Bronchial epithelial cell (primary cell): ENCODE measurements at regions not wholly inside any gene's neighbourhood (a gene's known extent, or its start where the extent isn't known, plus 50 kb on each side); places are given as distances from the start of the nearest gene placed in this dataset.

Experiments used
- DNase-seq: peaks from one replicate; pipeline ENCODE4 v3.0.0-alpha.2; 2010; ENCODE audit warnings: low read depth
- FAIRE-seq: peaks from 2 replicates; lab custom pipeline; 2011; peaks lifted over from hg19 to GRCh38; lab: Jason Lieb, UNC
- H3K27me3 ChIP-seq: 2 replicates; pipeline ENCODE4 v1.5.1; 2011; ENCODE audit warnings: low read length; ENCODE audit not compliant: control insufficient read depth, insufficient read depth
- H3K36me3 ChIP-seq: 2 replicates; pipeline ENCODE4 v1.5.1; 2011; ENCODE audit warnings: low read length; ENCODE audit not compliant: control insufficient read depth, insufficient read depth
- H3K4me3 ChIP-seq: 2 replicates; pipeline ENCODE4 v1.5.1; 2011; ENCODE audit warnings: mild to moderate bottlenecking, low read depth, low read length, control low read depth
- TF ChIP-seq, protein P1 (sequence below): IDR thresholded peaks from 2 replicates; pipeline ENCODE4 v1.5.1; 2011; ENCODE audit warnings: mild to moderate bottlenecking, moderate library complexity, low read length, control low read depth, inconsistent platforms; ENCODE audit not compliant: insufficient read depth, severe bottlenecking

DNA sequence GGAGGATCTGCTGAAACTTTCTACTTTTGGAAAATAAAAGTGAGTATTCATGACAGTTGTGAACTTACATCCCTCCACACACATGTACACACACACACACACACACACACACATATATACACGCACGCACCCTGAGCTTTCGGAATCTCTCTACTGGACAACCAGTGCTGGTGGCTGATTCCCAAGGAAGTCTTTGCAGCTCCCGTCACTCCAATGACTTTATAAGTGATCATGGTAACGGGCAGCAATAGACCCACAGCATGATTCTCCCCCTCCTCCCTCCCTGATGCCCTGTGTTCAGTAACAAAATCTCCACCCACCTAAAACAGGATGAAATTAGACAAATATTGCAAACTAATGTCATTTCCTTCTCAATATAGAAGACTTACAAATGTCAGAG, 364.9 kb downstream of the IRS1 start:
- no peak for FAIRE-seq
- no peak for DNase-seq
- no peak overlapping the region for H3K4me3 ChIP-seq
- no peaks in the 10 kb centered on the region for H3K27me3 ChIP-seq
- no peaks in the 10 kb centered on the region for H3K36me3 ChIP-seq
- TF ChIP-seq, protein P1, sequence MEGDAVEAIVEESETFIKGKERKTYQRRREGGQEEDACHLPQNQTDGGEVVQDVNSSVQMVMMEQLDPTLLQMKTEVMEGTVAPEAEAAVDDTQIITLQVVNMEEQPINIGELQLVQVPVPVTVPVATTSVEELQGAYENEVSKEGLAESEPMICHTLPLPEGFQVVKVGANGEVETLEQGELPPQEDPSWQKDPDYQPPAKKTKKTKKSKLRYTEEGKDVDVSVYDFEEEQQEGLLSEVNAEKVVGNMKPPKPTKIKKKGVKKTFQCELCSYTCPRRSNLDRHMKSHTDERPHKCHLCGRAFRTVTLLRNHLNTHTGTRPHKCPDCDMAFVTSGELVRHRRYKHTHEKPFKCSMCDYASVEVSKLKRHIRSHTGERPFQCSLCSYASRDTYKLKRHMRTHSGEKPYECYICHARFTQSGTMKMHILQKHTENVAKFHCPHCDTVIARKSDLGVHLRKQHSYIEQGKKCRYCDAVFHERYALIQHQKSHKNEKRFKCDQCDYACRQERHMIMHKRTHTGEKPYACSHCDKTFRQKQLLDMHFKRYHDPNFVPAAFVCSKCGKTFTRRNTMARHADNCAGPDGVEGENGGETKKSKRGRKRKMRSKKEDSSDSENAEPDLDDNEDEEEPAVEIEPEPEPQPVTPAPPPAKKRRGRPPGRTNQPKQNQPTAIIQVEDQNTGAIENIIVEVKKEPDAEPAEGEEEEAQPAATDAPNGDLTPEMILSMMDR: no peak

DNA sequence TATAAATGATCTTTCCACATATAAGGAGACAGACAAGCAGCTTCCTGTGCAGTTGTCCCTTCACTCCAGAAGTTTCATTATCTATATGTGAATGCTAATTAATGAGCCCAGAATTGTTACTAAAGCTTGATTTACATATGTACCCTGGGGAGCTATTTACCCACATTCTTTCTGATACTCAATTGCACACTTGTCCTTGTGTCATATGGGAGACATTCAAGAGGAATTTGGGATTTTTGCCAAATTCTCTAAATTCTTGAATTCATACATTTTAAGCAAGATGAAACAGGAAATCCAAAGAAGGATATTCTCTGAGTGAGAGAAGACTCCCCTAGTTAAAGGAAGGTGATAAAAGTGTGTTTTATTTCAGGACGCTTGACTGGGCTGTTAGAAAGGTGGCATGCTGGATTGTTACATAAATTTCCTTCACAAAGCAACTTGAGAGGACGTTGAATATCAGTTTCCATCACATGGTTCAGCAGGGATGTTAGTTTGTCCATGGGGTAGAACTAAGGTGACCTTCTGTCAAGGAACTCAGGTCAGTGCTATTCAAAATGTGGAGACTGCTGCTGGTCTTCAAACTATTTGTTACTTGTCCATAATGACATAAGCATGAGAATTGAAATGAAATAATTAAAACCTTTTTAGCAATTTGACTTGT, 368.2 kb downstream of the IRS1 start:
- peak; percentile 65 for DNase-seq
- Histone ChIP-seq H3K4me3 (no peak overlapping the region), H3K27me3 (no peaks in the 10 kb centered on the region), H3K36me3 (no peaks in the 10 kb centered on the region)
- FAIRE-seq: no peak
- TF ChIP-seq, protein P1: no peak

DNA sequence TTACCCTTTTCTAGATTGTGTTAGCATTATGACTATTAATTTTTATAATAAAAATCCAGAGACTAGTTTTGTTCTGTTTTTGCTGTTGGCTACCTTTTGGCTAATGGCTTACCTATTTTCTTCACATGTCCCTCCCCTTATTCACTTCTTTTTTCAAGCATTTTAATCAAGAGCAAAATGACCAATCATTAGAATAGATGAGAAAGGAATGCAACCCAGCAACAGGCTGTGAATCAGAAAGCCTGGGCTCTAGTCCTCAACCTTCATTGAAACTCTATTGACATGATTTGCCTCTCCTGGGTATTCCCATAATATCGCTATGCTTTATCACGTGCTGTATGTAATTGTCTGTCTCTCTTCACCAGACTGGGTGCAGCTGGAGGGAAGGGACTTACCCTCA, 370.1 kb downstream of the IRS1 start:
- no peaks in the 10 kb centered on the region for H3K36me3 ChIP-seq
- peak; percentile 41 for DNase-seq
- no peak for FAIRE-seq
- H3K27me3 ChIP-seq: no peaks in the 10 kb centered on the region
- TF ChIP-seq, protein P1: no peak
- no peak overlapping the region for H3K4me3 ChIP-seq

DNA sequence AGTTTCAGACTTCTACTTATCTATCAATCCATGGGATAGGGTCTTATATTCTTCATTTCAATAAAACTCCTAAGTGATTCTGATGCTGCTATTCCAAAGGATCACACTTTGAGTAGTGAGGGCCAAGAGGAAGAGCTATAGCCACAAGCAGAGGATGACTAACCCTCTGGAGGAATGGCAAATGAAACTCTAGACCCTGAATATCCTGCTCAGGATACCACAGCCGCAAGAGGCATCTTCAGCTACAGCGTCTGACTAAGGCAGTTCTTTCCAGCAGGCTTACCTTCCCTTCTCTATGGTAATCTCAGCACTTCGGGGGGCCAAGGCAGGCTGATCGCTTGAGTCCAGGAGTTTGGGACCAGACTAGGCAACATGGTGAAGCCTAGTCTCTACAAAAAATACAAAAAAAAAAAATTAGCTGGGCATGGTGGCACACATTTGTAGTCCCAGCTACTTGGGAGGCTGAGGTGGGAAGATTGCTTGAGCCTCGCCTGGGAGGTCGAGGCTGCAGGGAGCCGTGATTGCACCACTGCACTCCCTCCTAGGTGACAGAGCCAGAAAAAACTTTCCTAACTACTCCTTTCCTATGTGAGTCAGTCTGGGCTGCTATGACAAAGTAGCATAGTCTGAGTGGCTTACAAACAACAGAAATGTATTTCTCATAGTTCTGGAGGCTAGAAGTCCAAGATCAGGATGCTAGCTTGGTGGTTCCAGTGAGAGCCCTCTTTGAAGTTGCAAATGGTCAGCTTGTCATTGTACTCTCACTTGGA, 371.9 kb downstream of the IRS1 start:
- Histone ChIP-seq H3K36me3 (no peaks in the 10 kb centered on the region), H3K27me3 (no peaks in the 10 kb centered on the region), H3K4me3 (no peak overlapping the region)
- FAIRE-seq (peak; percentile 75), DNase-seq (peak; percentile 96)
- TF ChIP-seq, protein P1: peak; percentile 7

DNA sequence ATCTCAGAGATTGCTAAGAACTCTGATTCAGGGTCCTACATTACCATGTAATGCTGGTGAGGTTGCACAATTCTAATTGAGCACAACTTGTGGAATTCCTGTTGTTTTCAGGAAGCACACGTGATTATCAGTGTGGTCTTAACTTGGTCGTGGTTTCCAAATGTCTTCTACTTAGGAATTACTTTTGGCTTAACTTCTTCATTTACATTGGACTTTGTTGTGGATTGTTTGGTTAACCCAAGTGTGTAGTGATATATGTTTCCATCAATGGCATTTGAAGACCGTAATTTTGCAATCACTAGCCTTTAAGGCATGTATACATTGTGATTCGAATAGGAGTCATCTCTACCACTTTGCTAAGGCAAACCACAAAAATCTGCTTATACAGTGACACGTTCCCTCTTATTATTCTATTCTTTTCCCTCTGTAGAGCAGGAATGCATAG, 373.3 kb downstream of the IRS1 start:
- DNase-seq: peak; percentile 100
- TF ChIP-seq, protein P1: no peak
- peak; percentile 86 for FAIRE-seq

More for the DNA sequence above, 373.3 kb downstream of the IRS1 start:
- Histone ChIP-seq H3K4me3 (no peak overlapping the region), H3K27me3 (no peaks in the 10 kb centered on the region), H3K36me3 (no peaks in the 10 kb centered on the region)
